Lower leg skin (tissue), 3 donors: ENCODE measurements at regions not wholly inside any gene's neighbourhood (a gene's known extent, or its start where the extent isn't known, plus 50 kb on each side); places are given as distances from the start of the nearest gene placed in this dataset.

ENCODE experiments used
- POLR2A ChIP-seq, 2 donors: fragments of 450-650 bp; IDR thresholded peaks; one replicate each; pipeline ENCODE4 v1.6.1; 2016 to 2017; ENCODE audit warnings: antibody characterized with exemption in 2 of 2, mild to moderate bottlenecking in 1 of 2, moderate library complexity in 1 of 2
- TF ChIP-seq, protein P1 (sequence below), 3 donors: fragments of 450-650 bp; IDR thresholded peaks; one replicate each; pipeline ENCODE4 v1.5.1; 2016; ENCODE audit warnings: antibody characterized with exemption in 3 of 3, mild to moderate bottlenecking in 3 of 3, moderate library complexity in 2 of 3

DNA sequence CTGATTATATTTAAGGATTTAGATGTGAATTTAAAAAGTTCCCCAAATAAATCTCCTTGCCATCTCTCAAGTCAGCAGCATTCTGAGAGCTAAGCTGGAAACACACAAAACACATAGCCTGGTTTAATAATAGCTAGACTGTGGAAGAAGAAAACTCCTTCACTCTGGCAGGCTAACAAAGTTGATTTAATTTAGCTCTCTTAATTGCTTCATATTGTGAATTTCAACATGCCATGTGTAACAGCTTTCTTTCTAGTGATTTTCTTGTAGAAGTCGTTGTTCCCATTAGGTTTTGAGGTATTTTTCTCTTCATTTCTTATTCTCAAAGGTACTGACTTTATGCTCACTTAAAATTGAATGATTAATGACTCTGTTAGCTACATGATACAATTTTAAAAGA, 216.8 kb upstream of the AKR1E2 start:
- TF ChIP-seq, protein P1, sequence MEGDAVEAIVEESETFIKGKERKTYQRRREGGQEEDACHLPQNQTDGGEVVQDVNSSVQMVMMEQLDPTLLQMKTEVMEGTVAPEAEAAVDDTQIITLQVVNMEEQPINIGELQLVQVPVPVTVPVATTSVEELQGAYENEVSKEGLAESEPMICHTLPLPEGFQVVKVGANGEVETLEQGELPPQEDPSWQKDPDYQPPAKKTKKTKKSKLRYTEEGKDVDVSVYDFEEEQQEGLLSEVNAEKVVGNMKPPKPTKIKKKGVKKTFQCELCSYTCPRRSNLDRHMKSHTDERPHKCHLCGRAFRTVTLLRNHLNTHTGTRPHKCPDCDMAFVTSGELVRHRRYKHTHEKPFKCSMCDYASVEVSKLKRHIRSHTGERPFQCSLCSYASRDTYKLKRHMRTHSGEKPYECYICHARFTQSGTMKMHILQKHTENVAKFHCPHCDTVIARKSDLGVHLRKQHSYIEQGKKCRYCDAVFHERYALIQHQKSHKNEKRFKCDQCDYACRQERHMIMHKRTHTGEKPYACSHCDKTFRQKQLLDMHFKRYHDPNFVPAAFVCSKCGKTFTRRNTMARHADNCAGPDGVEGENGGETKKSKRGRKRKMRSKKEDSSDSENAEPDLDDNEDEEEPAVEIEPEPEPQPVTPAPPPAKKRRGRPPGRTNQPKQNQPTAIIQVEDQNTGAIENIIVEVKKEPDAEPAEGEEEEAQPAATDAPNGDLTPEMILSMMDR (IDR thresholded peaks at IDR 0.05), result no peak
- TF ChIP-seq POLR2A (IDR thresholded peaks at IDR 0.05), result no peak
